ENCODE measurements at regions not wholly inside any gene's neighbourhood (a gene's known extent, or its start where the extent isn't known, plus 50 kb on each side); places are given as distances from the start of the nearest gene placed in this dataset.

DNA sequence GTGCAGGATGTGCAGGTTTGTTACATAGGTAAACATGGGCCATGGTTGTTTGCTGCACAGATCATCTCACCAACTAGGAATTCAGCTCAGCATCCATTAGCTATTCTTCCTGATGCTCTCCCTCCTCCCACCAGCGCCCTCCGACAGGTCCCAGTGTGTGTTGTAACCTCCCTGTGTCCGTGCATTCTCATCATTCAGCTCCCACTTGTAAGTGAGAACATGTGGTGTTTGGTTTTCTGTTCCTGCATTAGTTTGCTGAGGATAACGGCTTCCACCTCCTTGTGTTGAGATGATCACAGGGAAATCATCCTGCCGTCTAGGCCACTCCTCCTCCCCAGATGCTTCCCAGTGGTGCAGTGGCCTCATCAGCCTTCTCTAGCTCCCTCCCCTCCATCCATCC, 261.6 kb upstream of the GALNT17 start:
- no peak for DNase-seq (ENCODE audit: low read depth)
- no peak overlapping the region for H3K4me3 ChIP-seq (ENCODE audit: low read depth, low read length)
- TF ChIP-seq, protein P1, sequence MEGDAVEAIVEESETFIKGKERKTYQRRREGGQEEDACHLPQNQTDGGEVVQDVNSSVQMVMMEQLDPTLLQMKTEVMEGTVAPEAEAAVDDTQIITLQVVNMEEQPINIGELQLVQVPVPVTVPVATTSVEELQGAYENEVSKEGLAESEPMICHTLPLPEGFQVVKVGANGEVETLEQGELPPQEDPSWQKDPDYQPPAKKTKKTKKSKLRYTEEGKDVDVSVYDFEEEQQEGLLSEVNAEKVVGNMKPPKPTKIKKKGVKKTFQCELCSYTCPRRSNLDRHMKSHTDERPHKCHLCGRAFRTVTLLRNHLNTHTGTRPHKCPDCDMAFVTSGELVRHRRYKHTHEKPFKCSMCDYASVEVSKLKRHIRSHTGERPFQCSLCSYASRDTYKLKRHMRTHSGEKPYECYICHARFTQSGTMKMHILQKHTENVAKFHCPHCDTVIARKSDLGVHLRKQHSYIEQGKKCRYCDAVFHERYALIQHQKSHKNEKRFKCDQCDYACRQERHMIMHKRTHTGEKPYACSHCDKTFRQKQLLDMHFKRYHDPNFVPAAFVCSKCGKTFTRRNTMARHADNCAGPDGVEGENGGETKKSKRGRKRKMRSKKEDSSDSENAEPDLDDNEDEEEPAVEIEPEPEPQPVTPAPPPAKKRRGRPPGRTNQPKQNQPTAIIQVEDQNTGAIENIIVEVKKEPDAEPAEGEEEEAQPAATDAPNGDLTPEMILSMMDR (IDR thresholded peaks at IDR 0.05; ENCODE audit: low read depth, low read length, missing control alignments): no peak

DNA sequence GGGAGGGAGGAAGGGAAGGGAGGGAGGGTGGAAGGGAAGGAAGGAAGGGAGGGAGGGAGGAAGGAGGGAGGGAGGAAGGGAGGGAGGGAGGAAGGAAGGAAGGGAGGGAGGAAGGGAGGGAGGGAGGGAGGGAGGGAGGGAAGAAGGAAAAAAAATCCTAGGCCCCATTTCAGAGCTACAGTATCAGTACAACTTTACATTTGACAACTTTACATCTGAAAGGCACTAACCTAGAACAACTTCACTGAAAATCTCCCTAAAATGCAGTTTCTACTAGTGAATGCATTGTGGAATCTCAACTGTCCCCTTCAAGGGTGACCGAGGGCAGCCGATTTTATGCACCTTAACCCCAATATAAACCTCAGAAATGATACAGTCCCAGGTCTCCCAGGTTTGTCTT, 259.8 kb upstream of the GALNT17 start:
- TF ChIP-seq, protein P1 (IDR thresholded peaks at IDR 0.05; ENCODE audit: low read depth, low read length, missing control alignments): no peak
- no peak for DNase-seq (ENCODE audit: low read depth)

DNA sequence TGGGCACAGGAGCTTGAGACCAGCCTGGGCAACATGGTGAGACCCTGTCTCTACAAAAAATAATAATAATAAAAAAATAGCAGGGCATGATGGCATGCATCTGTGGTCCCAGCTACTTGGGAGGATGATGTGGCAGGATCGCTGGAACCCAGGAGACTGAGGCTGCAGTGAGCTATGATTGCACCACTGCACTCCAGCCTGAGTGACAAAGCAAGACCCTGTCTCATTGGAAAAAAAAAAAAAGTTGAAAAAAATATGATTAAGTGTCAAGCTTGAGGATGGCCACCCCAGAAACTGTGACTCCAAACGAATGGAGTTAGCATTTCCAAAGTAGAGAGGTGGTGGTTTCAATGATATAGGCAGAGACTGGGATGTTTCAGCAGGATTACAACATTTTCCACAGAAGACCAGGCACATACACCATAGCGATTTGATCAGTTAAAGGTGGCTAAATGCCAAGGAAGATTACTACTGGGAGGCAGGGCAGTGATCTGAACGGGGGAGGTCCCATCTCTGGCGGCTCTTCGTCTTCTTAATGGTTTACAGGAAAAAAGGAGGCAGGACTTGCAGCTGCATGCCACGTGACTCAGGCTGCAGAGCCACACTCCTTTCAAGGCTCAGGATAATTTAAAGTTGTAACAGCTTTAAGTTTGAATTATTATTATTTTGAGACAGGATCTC, 250.6 kb upstream of the GALNT17 start:
- TF ChIP-seq, protein P1 (IDR thresholded peaks at IDR 0.05; ENCODE audit: low read depth, low read length, missing control alignments): no peak
- no peak overlapping the region for H3K4me3 ChIP-seq (ENCODE audit: low read depth, low read length)
- no peak for DNase-seq (ENCODE audit: low read depth)

More for the DNA sequence above, 259.8 kb upstream of the GALNT17 start:
- H3K4me3 ChIP-seq (ENCODE audit: low read depth, low read length): no peak overlapping the region

DNA sequence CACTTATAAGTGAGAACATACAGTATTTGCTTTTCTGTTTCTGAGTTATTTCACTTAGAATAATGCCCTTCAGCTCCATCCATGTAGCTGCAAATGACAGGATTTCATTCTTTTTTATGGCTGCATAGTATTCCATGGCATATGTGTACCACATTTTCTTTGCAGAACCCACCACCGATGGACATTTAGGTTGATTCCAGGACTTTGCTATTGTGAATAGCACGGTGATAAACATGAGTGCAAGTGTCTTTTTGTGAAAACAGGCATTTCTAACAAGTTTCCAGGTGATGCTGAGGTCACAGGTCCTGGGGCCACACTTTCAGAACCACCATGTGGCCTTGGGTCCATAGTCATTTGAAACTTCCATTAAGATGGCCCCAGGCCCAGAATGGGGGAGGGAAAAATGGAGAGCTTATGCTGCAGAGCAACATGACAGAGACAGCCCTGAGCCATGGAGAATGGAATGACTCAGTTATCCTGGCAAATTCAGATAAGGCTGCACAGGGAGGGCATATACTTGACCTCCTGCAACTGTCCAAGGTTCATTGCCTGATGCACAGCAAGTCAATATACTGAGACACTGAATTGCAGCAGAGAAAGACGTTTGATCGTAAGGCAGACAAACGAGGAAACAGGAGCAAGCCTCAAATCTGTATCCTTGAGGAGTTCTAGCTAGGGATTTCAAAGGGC, 248.0 kb upstream of the GALNT17 start:
- TF ChIP-seq, protein P1 (IDR thresholded peaks at IDR 0.05; ENCODE audit: low read depth, low read length, missing control alignments): no peak
- no peak for DNase-seq (ENCODE audit: low read depth)
- H3K4me3 ChIP-seq (ENCODE audit: low read depth, low read length): no peak overlapping the region

DNA sequence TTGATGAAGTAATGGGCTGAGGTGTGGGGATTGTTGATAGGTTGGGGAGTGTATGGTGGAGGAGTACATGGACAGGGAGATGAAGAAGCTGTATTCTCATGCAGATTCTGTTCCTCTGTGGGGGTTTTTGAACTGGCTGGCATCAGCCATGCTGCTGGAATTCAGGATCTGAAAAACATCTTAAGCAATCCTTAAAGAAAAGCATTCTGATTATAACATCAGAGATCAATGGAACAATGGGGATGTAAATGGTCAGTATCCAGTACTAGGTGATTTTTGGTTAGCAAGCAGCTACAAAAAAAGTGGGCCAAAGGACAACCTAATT, 247.5 kb upstream of the GALNT17 start:
- no peak overlapping the region for H3K4me3 ChIP-seq (ENCODE audit: low read depth, low read length)
- no peak for DNase-seq (ENCODE audit: low read depth)
- TF ChIP-seq, protein P1 (IDR thresholded peaks at IDR 0.05; ENCODE audit: low read depth, low read length, missing control alignments): no peak

DNA sequence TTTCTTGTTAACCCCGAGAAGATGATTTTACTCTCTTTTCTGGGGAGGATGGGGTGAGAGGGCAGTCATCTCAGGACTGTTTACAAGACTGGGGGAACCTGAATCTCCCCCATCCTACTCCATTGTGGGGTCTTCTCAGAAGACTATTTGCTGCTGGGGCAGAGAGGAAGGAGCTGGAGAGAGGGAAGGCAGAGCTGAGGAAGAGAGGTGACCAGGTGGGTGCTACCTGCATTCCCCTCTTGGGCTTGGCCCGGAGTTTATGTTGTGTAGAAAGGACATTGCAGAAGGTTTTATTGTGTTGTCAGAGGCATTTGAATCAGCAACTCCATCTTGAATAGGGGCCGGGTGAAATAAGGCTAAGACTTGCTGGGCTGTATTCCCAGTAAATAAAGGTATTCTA, 247.1 kb upstream of the GALNT17 start:
- TF ChIP-seq, protein P1 (IDR thresholded peaks at IDR 0.05; ENCODE audit: low read depth, low read length, missing control alignments): no peak
- no peak overlapping the region for H3K4me3 ChIP-seq (ENCODE audit: low read depth, low read length)
- no peak for DNase-seq (ENCODE audit: low read depth)

DNA sequence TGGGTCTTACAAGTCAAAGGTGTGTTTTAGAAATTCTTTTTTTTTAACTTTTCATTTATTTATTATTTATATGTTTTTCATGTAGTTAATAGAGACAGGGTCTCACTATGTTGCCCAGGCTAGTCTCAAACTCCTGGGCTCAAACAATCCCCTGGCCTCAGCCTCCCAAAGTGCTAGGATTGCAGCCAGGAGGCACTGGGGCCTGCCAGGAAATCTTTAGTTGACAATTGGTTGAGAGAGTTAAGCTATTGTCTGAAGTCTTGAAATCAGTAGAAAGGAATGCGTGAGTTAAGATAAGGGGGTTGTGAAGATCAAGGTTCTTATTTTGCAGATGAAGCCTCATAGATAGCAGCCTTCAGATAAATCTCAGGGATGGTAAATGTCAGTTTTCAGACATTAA, 245.4 kb upstream of the GALNT17 start:
- TF ChIP-seq, protein P1 (IDR thresholded peaks at IDR 0.05; ENCODE audit: low read depth, low read length, missing control alignments): no peak

More for the DNA sequence above, 245.4 kb upstream of the GALNT17 start:
- no peak overlapping the region for H3K4me3 ChIP-seq (ENCODE audit: low read depth, low read length)
- DNase-seq (ENCODE audit: low read depth): no peak

Data from GM12864 (cell line).